Endothelial cell of umbilical vein (primary cell): ENCODE measurements at regions not wholly inside any gene's neighbourhood (a gene's known extent, or its start where the extent isn't known, plus 50 kb on each side); places are given as distances from the start of the nearest gene placed in this dataset.

Experiments used
- BruUV-seq: library from RNA; stranded (reverse); fragments of 400-500 nt; replicated peaks from 2 replicates; lab custom pipeline; 2021; lab: Mats Ljungman, UMichigan
- CTCF ChIA-PET: fragments of 300-600, 350-600 bp; sonication (Branson Sonifier 250); formaldehyde crosslinking; loops from one replicate; lab custom pipeline; 2021; ENCODE audit warnings: antibody characterized with exemption, inconsistent platforms; lab: Charles Lee
- POLR2A ChIA-PET: fragments of 300-600, 350-600 bp; sonication (Branson Sonifier 250); formaldehyde crosslinking; loops from one replicate; lab custom pipeline; 2021; ENCODE audit warnings: antibody characterized with exemption, inconsistent platforms; lab: Charles Lee
- DNase-seq: peaks from one replicate; pipeline ENCODE4 v3.0.0-alpha.2; 2011; ENCODE audit warnings: low read depth, low spot score
- FAIRE-seq: peaks from 2 replicates; lab custom pipeline; 2011; peaks lifted over from hg19 to GRCh38; lab: Jason Lieb, UNC
- H2AFZ ChIP-seq: 2 replicates; pipeline ENCODE4 v1.6.0; 2012; ENCODE audit warnings: low read depth, low read length, control low read depth, inconsistent platforms
- H3K27ac ChIP-seq: 2 replicates; pipeline ENCODE4 v1.5.1; 2011; ENCODE audit warnings: low read depth, mild to moderate bottlenecking, control low read depth, low read length, moderate library complexity; ENCODE audit not compliant: insufficient read depth
- H3K27me3 ChIP-seq, 2 experiments: 2 replicates each; pipeline versions ENCODE4 v1.6.0 to v1.6.1; 2011; ENCODE audit warnings: low read length in 2 of 2, mixed read lengths in 1 of 2; ENCODE audit not compliant: control insufficient read depth in 2 of 2, insufficient read depth in 2 of 2
- H3K36me3 ChIP-seq, 2 experiments: 2 replicates in 1 of 2; 3 replicates in 1 of 2; pipeline ENCODE4 v1.5.1; 2011; ENCODE audit warnings: low read length in 2 of 2, mild to moderate bottlenecking in 1 of 2, moderate library complexity in 1 of 2; ENCODE audit not compliant: control insufficient read depth in 2 of 2, insufficient read depth in 2 of 2; ENCODE audit errors: extremely low read depth in 1 of 2
- H3K4me1 ChIP-seq: 3 replicates; pipeline ENCODE4 v1.5.1; 2011; ENCODE audit warnings: mild to moderate bottlenecking, low read length; ENCODE audit not compliant: control insufficient read depth, insufficient read depth; ENCODE audit errors: extremely low read depth
- H3K4me2 ChIP-seq: 2 replicates; pipeline ENCODE4 v1.6.1; 2011; ENCODE audit warnings: low read length, control low read depth, mixed read lengths; ENCODE audit not compliant: insufficient read depth
- H3K4me3 ChIP-seq, 3 experiments: fragments of 200-600 bp in 1 of 3; sonication (generic), shearing (Covaris generic) in 1 of 3; replicated peaks in 1 of 3; 2 replicates each; pipeline ENCODE4 v1.5.1; 2011 to 2016; ENCODE audit warnings: control low read depth in 3 of 3, low read length in 3 of 3, mild to moderate bottlenecking in 2 of 3, inconsistent platforms in 1 of 3, low read depth in 1 of 3, moderate library complexity in 1 of 3; ENCODE audit not compliant: insufficient read depth in 1 of 3
- H3K79me2 ChIP-seq: 2 replicates; pipeline ENCODE4 v1.6.0; 2012; ENCODE audit warnings: low read length, inconsistent platforms; ENCODE audit not compliant: control insufficient read depth, insufficient read depth
- H3K9ac ChIP-seq: replicated peaks from 2 replicates; pipeline ENCODE3; 2011; ENCODE audit warnings: low read length, control low read depth; ENCODE audit not compliant: insufficient read depth; ENCODE audit errors: extremely low read depth
- H3K9me1 ChIP-seq: replicated peaks from 3 replicates; pipeline ENCODE4 v1.6.0; 2011; ENCODE audit warnings: mild to moderate bottlenecking, low read length; ENCODE audit not compliant: control insufficient read depth, insufficient read depth; ENCODE audit errors: extremely low read depth
- H3K9me3 ChIP-seq: replicated peaks from 2 replicates; pipeline ENCODE4 v1.5.1; 2012; ENCODE audit warnings: low read length, inconsistent platforms; ENCODE audit not compliant: control insufficient read depth, insufficient read depth
- H4K20me1 ChIP-seq: replicated peaks from 2 replicates; pipeline ENCODE3; 2011; ENCODE audit warnings: mild to moderate bottlenecking, low read length; ENCODE audit not compliant: control insufficient read depth, insufficient read depth; ENCODE audit errors: extremely low read depth
- EZH2 ChIP-seq: IDR thresholded peaks from 2 replicates; pipeline ENCODE4 v1.6.1; 2012; ENCODE audit warnings: borderline replicate concordance, low read depth, mild to moderate bottlenecking, moderate library complexity, low read length, inconsistent platforms; ENCODE audit not compliant: severe bottlenecking
- FOS ChIP-seq: IDR thresholded peaks from 2 replicates; pipeline ENCODE4 v1.6.1; 2011; ENCODE audit warnings: mild to moderate bottlenecking, low read length, moderate library complexity, borderline replicate concordance; ENCODE audit not compliant: insufficient read depth
- GATA2 ChIP-seq: IDR thresholded peaks from 2 replicates; pipeline ENCODE4 v1.7.0; 2011; ENCODE audit warnings: low read depth, mild to moderate bottlenecking, moderate library complexity, mixed read lengths, low read length; ENCODE audit not compliant: insufficient read length, insufficient read depth
- dilution Hi-C: fragments of 300-500 bp; cut with MboI; formaldehyde crosslinking; loops from one replicate; pipeline ENCODE4 v1.15.0; 2019; ENCODE audit warnings: low sequenced_read_pairs; ENCODE audit not compliant: extremely low pct_ligation_motif_present
- intact Hi-C: fragments of 100-400 bp; cut with micrococcal nuclease; formaldehyde crosslinking; loops from one replicate; pipeline ENCODE4 v1.10.0; 2022

DNA sequence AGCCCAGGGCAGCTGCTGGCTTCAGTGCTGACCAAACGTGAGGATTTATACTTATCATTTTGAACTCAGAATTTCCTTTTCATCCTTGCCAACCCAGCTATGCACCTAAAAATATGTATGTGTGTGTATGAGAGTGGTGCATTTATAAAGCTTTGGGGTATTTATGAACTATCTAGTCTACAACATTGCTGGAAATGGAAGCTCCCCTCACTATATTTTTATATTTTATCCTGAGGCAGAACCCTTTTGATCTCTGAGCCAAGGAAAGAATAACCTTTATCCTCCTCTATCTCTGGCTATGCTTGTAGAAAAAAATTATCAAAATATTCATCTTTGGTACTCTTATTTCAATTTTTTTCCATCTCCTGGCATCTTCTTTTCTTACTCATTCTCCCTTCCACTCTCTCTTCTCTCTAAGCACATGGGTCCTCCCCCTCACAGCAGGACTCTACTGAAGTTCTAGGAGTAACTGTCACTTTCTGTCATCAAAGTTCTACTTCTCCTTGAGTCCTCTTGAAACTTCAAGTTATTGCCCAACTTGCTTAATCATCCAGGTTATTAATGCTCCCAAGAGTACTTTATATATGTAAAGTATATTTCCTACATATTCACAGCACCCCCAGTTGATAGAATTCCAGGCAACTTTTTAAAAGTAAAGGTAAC, 190.9 kb downstream of the HINT1 start:
- FAIRE-seq (no peak), DNase-seq (no peak)
- dilution Hi-C loops (no loop called here), intact Hi-C loops (no loop called here)
- BruUV-seq: no TSS peak
- ChIA-PET POLR2A (no interaction called here), CTCF (no interaction called here)
- H3K79me2 ChIP-seq: no peaks in the 10 kb centered on the region
- H3K4me3 ChIP-seq: no peak overlapping the region
- no peak overlapping the region for H3K4me2 ChIP-seq
- H3K27me3 ChIP-seq: no peaks in the 10 kb centered on the region
- TF ChIP-seq EZH2 (no peak), FOS (no peak)
- no peaks in the 10 kb centered on the region for H3K36me3 ChIP-seq
- H4K20me1 ChIP-seq: no peaks in the 10 kb centered on the region
- H3K27ac ChIP-seq: no peak overlapping the region
- no peak overlapping the region for H2AFZ ChIP-seq
- H3K9me3 ChIP-seq: no peaks in the 10 kb centered on the region
- no peaks in the 10 kb centered on the region for H3K4me1 ChIP-seq
- H3K9me1 ChIP-seq: no peaks in the 10 kb centered on the region
- no peak overlapping the region for H3K9ac ChIP-seq

DNA sequence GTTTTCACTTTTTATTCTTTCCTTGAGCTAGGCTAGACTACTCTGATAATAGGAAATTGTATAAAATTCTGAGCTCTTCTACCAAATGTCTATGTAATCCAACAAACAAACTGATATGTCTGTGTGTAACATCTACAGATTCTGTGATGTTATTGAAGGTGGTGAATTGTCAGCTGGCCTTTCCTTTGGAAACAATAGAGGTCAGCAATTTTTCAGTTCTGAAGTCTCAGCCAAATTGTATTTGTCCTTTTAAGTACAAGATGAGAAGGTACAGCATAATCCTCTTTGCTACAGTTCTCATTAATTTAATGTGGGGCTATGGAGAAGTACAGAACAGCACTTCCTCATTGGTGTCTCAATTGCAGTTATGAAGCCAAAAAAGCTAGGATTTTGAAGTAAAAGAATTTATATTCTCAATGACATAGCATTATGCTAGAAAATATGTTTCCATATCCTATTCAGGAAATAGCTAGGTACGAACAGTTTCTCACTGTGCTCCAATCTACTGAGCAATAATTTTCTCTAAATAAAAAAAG, 198.0 kb downstream of the HINT1 start:
- Histone ChIP-seq H2AFZ (no peak overlapping the region), H3K4me2 (no peak overlapping the region), H3K9me1 (no peaks in the 10 kb centered on the region), H3K27me3 (no peaks in the 10 kb centered on the region), H3K27ac (no peak overlapping the region), H3K79me2 (no peaks in the 10 kb centered on the region), H3K4me3 (no peak overlapping the region), H3K36me3 (no peaks in the 10 kb centered on the region), H4K20me1 (no peaks in the 10 kb centered on the region), H3K4me1 (no peaks in the 10 kb centered on the region), H3K9me3 (no peaks in the 10 kb centered on the region), H3K9ac (no peak overlapping the region)
- DNase-seq (no peak), FAIRE-seq (no peak)
- TF ChIP-seq GATA2 (no peak), FOS (no peak)
- ChIA-PET POLR2A (no interaction called here), CTCF (interaction anchor here (1.0 kb wide), 1 partner anchor 157 kb away, joined by 3 read pairs; no protein-coding TSS in a partner anchor)
- dilution Hi-C loops (no loop called here), intact Hi-C loops (no loop called here)
- BruUV-seq: no TSS peak
